Activated CD4-positive, alpha-beta T cell treated with anti-CD3 and anti-CD28 coated beads, Interleukin-2, amount 50 U/mL, for 24 hours (primary cell): ENCODE measurements at regions not wholly inside any gene's neighbourhood (a gene's known extent, or its start where the extent isn't known, plus 50 kb on each side); places are given as distances from the start of the nearest gene placed in this dataset.
"Not testable (repeated sequence)": the region's sequence is repeated elsewhere in the genome, so short reads cannot be mapped to it uniquely, and the experiment has no call there.

ENCODE experiments used
- DNase-seq, 2 donors: peaks; one replicate each; pipeline ENCODE4 v3.0.0-alpha.2; 2020; ENCODE audit warnings: low read depth in 1 of 2, low spot score in 1 of 2

GRCh38 chr1:88320291-88320690, 363.8 kb upstream of the PKN2 start:
- DNase-seq: no peak

GRCh38 chr1:88321706-88322105, 362.4 kb upstream of the PKN2 start:
- DNase-seq: no peak

GRCh38 chr1:88324899-88325298, 359.2 kb upstream of the PKN2 start:
- no peak for DNase-seq

- no peak for DNase-seq
These were observed 356.4 kb upstream of the PKN2 start for GRCh38 chr1:88327391-88328267.

- DNase-seq: no peak
These were observed 353.9 kb upstream of the PKN2 start for GRCh38 chr1:88330201-88330600.

- no peak for DNase-seq
These were observed 350.9 kb upstream of the PKN2 start for GRCh38 chr1:88333086-88333695.

GRCh38 chr1:88341447-88341846, 342.6 kb upstream of the PKN2 start:
- DNase-seq: no peak

- DNase-seq: not testable (repeated sequence)
These were observed 342.0 kb upstream of the PKN2 start for GRCh38 chr1:88342081-88342480.

- DNase-seq: no peak
These were observed 333.4 kb upstream of the PKN2 start for GRCh38 chr1:88350648-88351047.

- no peak for DNase-seq
These were observed 332.1 kb upstream of the PKN2 start for GRCh38 chr1:88351960-88352359.

GRCh38 chr1:88354256-88354655, 329.8 kb upstream of the PKN2 start:
- no peak for DNase-seq

GRCh38 chr1:88357729-88358128, 326.3 kb upstream of the PKN2 start:
- DNase-seq: no peak

GRCh38 chr1:88371436-88372023, 312.5 kb upstream of the PKN2 start:
- DNase-seq: no peak

GRCh38 chr1:88375977-88376376, 308.1 kb upstream of the PKN2 start:
- no peak for DNase-seq

- no peak for DNase-seq
These were observed 307.7 kb upstream of the PKN2 start for GRCh38 chr1:88376421-88376820.

GRCh38 chr1:88378560-88378959, 305.5 kb upstream of the PKN2 start:
- DNase-seq: no peak

- no peak for DNase-seq
These were observed 289.1 kb upstream of the PKN2 start for GRCh38 chr1:88394958-88395357.

GRCh38 chr1:88398338-88398737, 285.7 kb upstream of the PKN2 start:
- no peak for DNase-seq

GRCh38 chr1:88399690-88400089, 284.4 kb upstream of the PKN2 start:
- DNase-seq: no peak

GRCh38 chr1:88401313-88401712, 282.8 kb upstream of the PKN2 start:
- no peak for DNase-seq

- DNase-seq: no peak
These were observed 279.5 kb upstream of the PKN2 start for GRCh38 chr1:88404582-88404981.

GRCh38 chr1:88407248-88407647, 276.8 kb upstream of the PKN2 start:
- no peak for DNase-seq
